OCI-LY7 (cell line): ENCODE measurements at regions not wholly inside any gene's neighbourhood (a gene's known extent, or its start where the extent isn't known, plus 50 kb on each side); places are given as distances from the start of the nearest gene placed in this dataset.

ENCODE experiments used
- BruUV-seq: library from RNA; stranded (reverse); fragments of 400-500 nt; replicated peaks from 2 replicates; lab custom pipeline; 2021; lab: Mats Ljungman, UMichigan
- CTCF ChIA-PET: fragments of 300-600 bp; sonication (Branson Sonifier 250); formaldehyde crosslinking; loops from one replicate; lab custom pipeline; 2022; ENCODE audit warnings: antibody characterized with exemption; ENCODE audit not compliant: unreplicated experiment; lab: Charles Lee
- POLR2A ChIA-PET: fragments of 300-600 bp; sonication (Branson Sonifier 250); formaldehyde crosslinking; loops from one replicate; lab custom pipeline; 2022; ENCODE audit warnings: antibody characterized with exemption; lab: Charles Lee
- DNase-seq: peaks from one replicate; pipeline ENCODE4 v3.0.0-alpha.2; 2015; ENCODE audit warnings: low spot score
- H2AFZ ChIP-seq: fragments of 200-600 bp; sonication (generic), shearing (Covaris generic); 2 replicates; pipeline ENCODE4 v1.6.1; 2014; ENCODE audit warnings: mild to moderate bottlenecking, antibody characterized with exemption, low read length, moderate library complexity
- H3K27ac ChIP-seq: fragments of 200-600 bp; sonication (generic); 2 replicates; pipeline ENCODE4 v1.5.1; 2014; ENCODE audit warnings: mixed run types, low read depth, mild to moderate bottlenecking, moderate library complexity, low read length, inconsistent platforms; ENCODE audit not compliant: poor library complexity, severe bottlenecking
- H3K36me3 ChIP-seq: fragments of 200-600 bp; sonication (generic); 2 replicates; pipeline ENCODE4 v1.6.1; 2014; ENCODE audit warnings: mild to moderate bottlenecking, antibody characterized with exemption, low read length, moderate library complexity, mixed read lengths; ENCODE audit not compliant: insufficient read depth
- H3K4me1 ChIP-seq: fragments of 200-600 bp; sonication (generic); 2 replicates; pipeline ENCODE4 v1.5.1; 2014; ENCODE audit warnings: mild to moderate bottlenecking, low read length; ENCODE audit not compliant: insufficient read depth, poor library complexity, severe bottlenecking
- H3K4me2 ChIP-seq: fragments of 200-600 bp; sonication (generic); 2 replicates; pipeline ENCODE4 v1.6.1; 2014; ENCODE audit warnings: mild to moderate bottlenecking, low read length
- H3K4me3 ChIP-seq: fragments of 200-600 bp; sonication (generic); 2 replicates; pipeline ENCODE4 v1.5.1; 2014; ENCODE audit warnings: mild to moderate bottlenecking, low read depth, low read length; ENCODE audit not compliant: poor library complexity, severe bottlenecking
- H3K79me2 ChIP-seq: fragments of 200-600 bp; sonication (generic); 2 replicates; pipeline ENCODE4 v1.6.1; 2016; ENCODE audit warnings: low read depth, mild to moderate bottlenecking, low read length, moderate library complexity, mixed read lengths; ENCODE audit not compliant: insufficient read depth
- H3K9me2 ChIP-seq: fragments of 200-600 bp; sonication (generic); 2 replicates; pipeline ENCODE4 v1.6.1; 2016; ENCODE audit warnings: mild to moderate bottlenecking, low read length, mixed read lengths; ENCODE audit not compliant: insufficient read depth
- H3K9me3 ChIP-seq: fragments of 200-600 bp; sonication (generic); 2 replicates; pipeline ENCODE4 v1.6.1; 2014; ENCODE audit warnings: mild to moderate bottlenecking, mixed run types, low read length, mixed read lengths
- H4K20me1 ChIP-seq: fragments of 200-600 bp; sonication (generic); 2 replicates; pipeline ENCODE4 v1.6.1; 2014; ENCODE audit warnings: mild to moderate bottlenecking, antibody characterized with exemption, low read length, moderate library complexity, mixed read lengths; ENCODE audit not compliant: insufficient read depth
- EZH2phosphoT487 ChIP-seq: fragments of 200-600 bp; sonication (generic); IDR thresholded peaks from 2 replicates; pipeline ENCODE4 v1.6.1; 2018; ENCODE audit warnings: low read depth, borderline replicate concordance, mild to moderate bottlenecking, mixed run types, antibody characterized with exemption, low read length, moderate library complexity, mixed read lengths
- intact Hi-C: fragments of 100-400 bp; cut with micrococcal nuclease; formaldehyde crosslinking; loops from one replicate; pipeline ENCODE4 v1.10.0; 2022; ENCODE audit not compliant: unreplicated experiment
- TF ChIP-seq, protein P1 (sequence below): fragments of 200-600 bp; sonication (generic); conservative IDR thresholded peaks from 2 replicates; pipeline ENCODE4 v1.5.1; 2014; ENCODE audit warnings: mild to moderate bottlenecking, antibody characterized with exemption, low read length, moderate library complexity, mixed read lengths

DNA sequence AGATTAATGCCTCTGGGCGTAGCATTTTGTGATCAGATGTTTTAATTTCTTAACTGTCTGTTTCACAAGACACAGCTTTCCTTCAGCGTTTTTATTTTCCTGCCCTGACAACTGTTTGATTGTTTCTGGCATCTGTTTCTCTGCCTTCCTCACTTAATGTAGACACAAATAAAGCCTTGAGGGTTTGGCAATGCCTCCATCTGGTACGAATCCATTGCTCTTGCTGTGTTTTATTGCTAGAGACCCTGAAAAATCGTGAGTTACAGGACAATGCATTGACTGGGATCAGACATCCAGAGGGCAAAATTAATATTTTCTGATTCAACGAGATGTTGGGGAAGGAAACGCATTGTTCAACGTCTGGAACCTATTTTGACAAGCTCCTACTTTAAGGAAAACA lies 363.5 kb downstream of the MRPL39 start:
- BruUV-seq = no TSS peak
- no peaks in the 10 kb centered on the region for H3K9me2 ChIP-seq
- no peak overlapping the region for H3K4me2 ChIP-seq
- H3K79me2 ChIP-seq = no peaks in the 10 kb centered on the region
- TF ChIP-seq, protein P1, sequence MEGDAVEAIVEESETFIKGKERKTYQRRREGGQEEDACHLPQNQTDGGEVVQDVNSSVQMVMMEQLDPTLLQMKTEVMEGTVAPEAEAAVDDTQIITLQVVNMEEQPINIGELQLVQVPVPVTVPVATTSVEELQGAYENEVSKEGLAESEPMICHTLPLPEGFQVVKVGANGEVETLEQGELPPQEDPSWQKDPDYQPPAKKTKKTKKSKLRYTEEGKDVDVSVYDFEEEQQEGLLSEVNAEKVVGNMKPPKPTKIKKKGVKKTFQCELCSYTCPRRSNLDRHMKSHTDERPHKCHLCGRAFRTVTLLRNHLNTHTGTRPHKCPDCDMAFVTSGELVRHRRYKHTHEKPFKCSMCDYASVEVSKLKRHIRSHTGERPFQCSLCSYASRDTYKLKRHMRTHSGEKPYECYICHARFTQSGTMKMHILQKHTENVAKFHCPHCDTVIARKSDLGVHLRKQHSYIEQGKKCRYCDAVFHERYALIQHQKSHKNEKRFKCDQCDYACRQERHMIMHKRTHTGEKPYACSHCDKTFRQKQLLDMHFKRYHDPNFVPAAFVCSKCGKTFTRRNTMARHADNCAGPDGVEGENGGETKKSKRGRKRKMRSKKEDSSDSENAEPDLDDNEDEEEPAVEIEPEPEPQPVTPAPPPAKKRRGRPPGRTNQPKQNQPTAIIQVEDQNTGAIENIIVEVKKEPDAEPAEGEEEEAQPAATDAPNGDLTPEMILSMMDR = no peak
- TF ChIP-seq EZH2phosphoT487 = no peak
- H3K4me1 ChIP-seq = no peaks in the 10 kb centered on the region
- H3K27ac ChIP-seq = no peak overlapping the region
- no peak for DNase-seq
- intact Hi-C loops = no loop called here
- no peaks in the 10 kb centered on the region for H3K36me3 ChIP-seq
- H4K20me1 ChIP-seq = no peaks in the 10 kb centered on the region
- CTCF ChIA-PET = no interaction called here
- POLR2A ChIA-PET = no interaction called here
- H2AFZ ChIP-seq = no peak overlapping the region
- peaks cover 13% of the 10 kb centered on the region; the same call in 1 of the 2 replicates for H3K9me3 ChIP-seq
- no peak overlapping the region for H3K4me3 ChIP-seq

DNA sequence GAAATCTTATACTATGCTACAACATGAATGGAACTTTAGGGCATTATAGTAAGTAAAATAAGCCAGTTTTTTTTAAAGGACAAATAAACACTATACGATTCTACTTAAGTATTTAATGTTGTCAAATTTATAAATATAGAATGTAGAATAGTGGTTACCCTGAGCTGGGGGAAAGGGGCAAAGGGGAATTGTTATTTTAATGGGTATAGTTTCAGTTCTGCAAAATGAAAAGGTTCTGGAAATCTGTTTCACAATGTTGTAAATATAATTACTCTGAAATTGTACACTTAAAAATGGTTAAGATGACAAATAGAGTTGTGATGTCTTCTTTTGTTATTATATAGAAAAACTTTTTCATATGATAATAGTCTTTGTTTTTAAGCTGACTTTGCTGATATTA lies 366.3 kb downstream of the MRPL39 start:
- no TSS peak for BruUV-seq

More for the DNA sequence above, 366.3 kb downstream of the MRPL39 start:
- Histone ChIP-seq H3K36me3 (no peaks in the 10 kb centered on the region), H2AFZ (no peak overlapping the region), H4K20me1 (no peaks in the 10 kb centered on the region), H3K9me3 (peaks cover 18% of the 10 kb centered on the region; the same call in 1 of the 2 replicates), H3K27ac (no peak overlapping the region), H3K4me2 (no peak overlapping the region), H3K9me2 (no peaks in the 10 kb centered on the region), H3K79me2 (no peaks in the 10 kb centered on the region), H3K4me1 (no peaks in the 10 kb centered on the region), H3K4me3 (no peak overlapping the region)
- ChIA-PET CTCF (no interaction called here), POLR2A (no interaction called here)
- DNase-seq = no peak
- intact Hi-C loops = no loop called here
- TF ChIP-seq, protein P1 = no peak
- TF ChIP-seq EZH2phosphoT487 = no peak
